Erythroblast (primary cell): ENCODE measurements at regions not wholly inside any gene's neighbourhood (a gene's known extent, or its start where the extent isn't known, plus 50 kb on each side); places are given as distances from the start of the nearest gene placed in this dataset.

ENCODE experiments used
- GATA1 ChIP-seq: IDR thresholded peaks from 2 replicates; pipeline ENCODE4 v1.6.1; 2011; ENCODE audit warnings: low read depth, mild to moderate bottlenecking, control low read depth, low read length, moderate library complexity
- POLR2A ChIP-seq: IDR thresholded peaks from 2 replicates; pipeline ENCODE4 v1.6.1; 2011; ENCODE audit warnings: mild to moderate bottlenecking, low read length

DNA sequence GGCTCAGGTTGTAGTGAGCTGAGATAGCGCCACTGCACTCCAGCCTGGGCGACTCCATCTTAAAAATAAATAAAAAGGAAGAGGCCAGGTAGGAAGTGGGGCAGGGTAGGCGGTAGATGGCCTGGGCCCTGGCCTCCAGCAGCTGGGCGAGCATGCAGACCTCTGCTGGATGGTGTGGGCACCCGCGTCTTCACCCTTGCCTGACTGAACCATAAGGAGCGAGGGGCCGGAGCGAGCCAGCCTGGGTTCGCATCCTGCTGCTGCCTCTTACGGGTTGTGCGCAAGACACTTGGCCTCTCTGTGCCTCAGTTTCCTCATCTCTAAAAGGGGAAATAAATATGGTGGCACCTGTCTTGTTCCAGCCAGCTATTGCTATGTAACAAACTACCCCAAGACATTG lies 146.1 kb upstream of the GSE1 start:
- TF ChIP-seq POLR2A (no peak), GATA1 (no peak)
